NCI-H524 (cell line): ENCODE measurements at regions not wholly inside any gene's neighbourhood (a gene's known extent, or its start where the extent isn't known, plus 50 kb on each side); places are given as distances from the start of the nearest gene placed in this dataset.

ENCODE experiments used
- DNase-seq, 2 experiments: peaks; one replicate each; lab custom pipeline; 2025; lab: John Stamatoyannopoulos, UW

GRCh38 chr2:234335661-234336228 is 161.1 kb downstream of the ARL4C start:
- peak; percentile 55 to 83 for DNase-seq

- DNase-seq: no peak
These were observed 162.1 kb downstream of the ARL4C start for GRCh38 chr2:234334756-234335155.

GRCh38 chr2:234334151-234334550 is 162.7 kb downstream of the ARL4C start:
- DNase-seq: no peak

- no peak for DNase-seq
These were observed 163.4 kb downstream of the ARL4C start for GRCh38 chr2:234333168-234334130.

- no peak for DNase-seq
These were observed 164.9 kb downstream of the ARL4C start for GRCh38 chr2:234331966-234332365.

- DNase-seq: no peak
These were observed 165.3 kb downstream of the ARL4C start for GRCh38 chr2:234331566-234331965.

- no peak for DNase-seq
These were observed 166.0 kb downstream of the ARL4C start for GRCh38 chr2:234330902-234331301.

- no peak for DNase-seq
These were observed 167.5 kb downstream of the ARL4C start for GRCh38 chr2:234329202-234329960.

GRCh38 chr2:234328444-234328990 is 168.4 kb downstream of the ARL4C start:
- no peak for DNase-seq

- no peak for DNase-seq
These were observed 170.2 kb downstream of the ARL4C start for GRCh38 chr2:234326694-234327093.

GRCh38 chr2:234324116-234324515 is 172.8 kb downstream of the ARL4C start:
- no peak for DNase-seq

- no peak for DNase-seq
These were observed 174.0 kb downstream of the ARL4C start for GRCh38 chr2:234322766-234323465.

GRCh38 chr2:234320066-234320465 is 176.8 kb downstream of the ARL4C start:
- DNase-seq: peak in 1 of 2 experiments; percentile 18

GRCh38 chr2:234318361-234318760 is 178.5 kb downstream of the ARL4C start:
- DNase-seq: no peak

GRCh38 chr2:234313558-234313957 is 183.3 kb downstream of the ARL4C start:
- no peak for DNase-seq

GRCh38 chr2:234310166-234310565 is 186.7 kb downstream of the ARL4C start:
- no peak for DNase-seq

GRCh38 chr2:234309431-234309830 is 187.4 kb downstream of the ARL4C start:
- no peak for DNase-seq

GRCh38 chr2:234308813-234309195 is 188.1 kb downstream of the ARL4C start:
- no peak for DNase-seq

- DNase-seq: no peak
These were observed 188.6 kb downstream of the ARL4C start for GRCh38 chr2:234308073-234308812.

- DNase-seq: no peak
These were observed 189.4 kb downstream of the ARL4C start for GRCh38 chr2:234307322-234307961.
